ENCODE measurements at regions not wholly inside any gene's neighbourhood (a gene's known extent, or its start where the extent isn't known, plus 50 kb on each side); places are given as distances from the start of the nearest gene placed in this dataset.

DNA sequence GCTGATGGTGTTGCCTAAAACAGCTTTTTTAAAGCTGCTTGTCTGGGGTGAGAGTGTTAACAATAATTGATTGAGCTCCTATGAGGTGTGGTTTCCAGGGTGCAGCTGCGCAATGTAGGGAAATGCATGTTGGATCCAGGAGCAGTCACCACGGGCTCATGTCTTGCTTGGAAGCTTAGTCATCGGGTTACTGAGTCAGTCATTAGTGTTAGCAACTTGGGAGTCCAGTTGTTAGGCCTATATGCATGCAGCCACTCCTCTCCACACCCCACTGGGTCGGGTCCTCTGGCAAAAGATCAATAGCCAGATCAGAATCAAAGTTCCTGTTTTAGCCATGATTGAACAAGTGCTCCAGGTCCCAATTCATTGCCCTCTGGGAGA is 271.7 kb upstream of the CHD6 start:
- Histone ChIP-seq H3K9me2 (replicated peaks; ENCODE audit: insufficient read depth, low read length) (no peaks in the 10 kb centered on the region), H3K27me3 (replicated peaks; ENCODE audit: insufficient read depth, low read length) (no peaks in the 10 kb centered on the region), H3K36me3 (replicated peaks; ENCODE audit: insufficient read depth, low read length) (no peaks in the 10 kb centered on the region), H2AFZ (ENCODE audit: low read length) (no peak overlapping the region), H3K4me2 (ENCODE audit: low read depth, low read length) (no peak overlapping the region), H3K9ac (ENCODE audit: low read length) (no peak overlapping the region), H3K9me3 (replicated peaks; ENCODE audit: insufficient read depth, low read length) (no peaks in the 10 kb centered on the region), H3K79me2 (ENCODE audit: low read length) (no peaks in the 10 kb centered on the region), H3K4me3 (ENCODE audit: low read length) (no peak overlapping the region), H3K4me1 (ENCODE audit: low read length) (no peaks in the 10 kb centered on the region), H3K27ac (ENCODE audit: low read length) (no peak overlapping the region), H3F3A (ENCODE audit: insufficient read depth, low read length) (no peaks in the 10 kb centered on the region), H4K20me1 (ENCODE audit: insufficient read depth, low read length) (no peaks in the 10 kb centered on the region)
- no peak for DNase-seq
- TF ChIP-seq EZH2phosphoT487 (IDR thresholded peaks at IDR 0.05; ENCODE audit: low read length) (no peak), EZH2 (optimal IDR thresholded peaks at IDR 0.05; ENCODE audit: low read depth, low read length) (no peak)
- TF ChIP-seq, protein P1, sequence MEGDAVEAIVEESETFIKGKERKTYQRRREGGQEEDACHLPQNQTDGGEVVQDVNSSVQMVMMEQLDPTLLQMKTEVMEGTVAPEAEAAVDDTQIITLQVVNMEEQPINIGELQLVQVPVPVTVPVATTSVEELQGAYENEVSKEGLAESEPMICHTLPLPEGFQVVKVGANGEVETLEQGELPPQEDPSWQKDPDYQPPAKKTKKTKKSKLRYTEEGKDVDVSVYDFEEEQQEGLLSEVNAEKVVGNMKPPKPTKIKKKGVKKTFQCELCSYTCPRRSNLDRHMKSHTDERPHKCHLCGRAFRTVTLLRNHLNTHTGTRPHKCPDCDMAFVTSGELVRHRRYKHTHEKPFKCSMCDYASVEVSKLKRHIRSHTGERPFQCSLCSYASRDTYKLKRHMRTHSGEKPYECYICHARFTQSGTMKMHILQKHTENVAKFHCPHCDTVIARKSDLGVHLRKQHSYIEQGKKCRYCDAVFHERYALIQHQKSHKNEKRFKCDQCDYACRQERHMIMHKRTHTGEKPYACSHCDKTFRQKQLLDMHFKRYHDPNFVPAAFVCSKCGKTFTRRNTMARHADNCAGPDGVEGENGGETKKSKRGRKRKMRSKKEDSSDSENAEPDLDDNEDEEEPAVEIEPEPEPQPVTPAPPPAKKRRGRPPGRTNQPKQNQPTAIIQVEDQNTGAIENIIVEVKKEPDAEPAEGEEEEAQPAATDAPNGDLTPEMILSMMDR (IDR thresholded peaks at IDR 0.05; ENCODE audit: low read length) = no peak

DNA sequence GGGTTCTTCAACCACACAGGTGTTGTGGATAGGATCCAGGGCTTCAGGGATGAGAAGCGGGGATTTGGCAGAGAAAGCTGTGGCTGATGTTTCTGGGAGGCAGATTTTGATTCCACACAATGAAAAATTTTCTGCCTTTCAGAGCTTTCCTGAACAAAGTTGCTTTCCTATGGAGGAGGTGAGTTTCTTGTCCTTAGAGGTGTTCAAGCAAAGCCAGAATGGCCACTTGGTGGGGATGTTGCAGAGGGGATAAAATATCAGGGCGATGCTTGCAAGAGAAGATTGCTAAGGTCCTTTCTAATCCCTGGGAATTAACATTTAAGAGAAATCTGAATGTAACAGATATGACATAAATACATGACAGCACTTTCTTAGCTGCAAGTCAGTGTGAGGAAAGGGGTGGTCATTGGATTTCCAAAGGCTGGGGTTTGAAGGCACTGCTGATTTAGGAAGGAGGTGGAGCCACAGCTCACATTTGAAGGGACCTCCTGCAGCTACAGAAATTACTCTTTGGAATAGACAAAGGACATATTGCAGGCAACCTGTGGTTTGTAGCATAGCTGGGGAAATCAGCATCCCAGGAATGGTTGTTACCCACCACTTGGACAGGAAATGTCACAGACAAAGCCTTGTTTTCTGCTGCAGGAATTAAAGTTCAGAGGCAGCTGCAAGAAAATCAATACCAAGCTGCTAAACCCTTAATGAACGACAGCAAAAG is 271.1 kb upstream of the CHD6 start:
- TF ChIP-seq EZH2 (optimal IDR thresholded peaks at IDR 0.05; ENCODE audit: low read depth, low read length) = no peak
- TF ChIP-seq, protein P1 (IDR thresholded peaks at IDR 0.05; ENCODE audit: low read length) = peak; percentile 43
- TF ChIP-seq EZH2phosphoT487 (IDR thresholded peaks at IDR 0.05; ENCODE audit: low read length) = no peak
- no peak overlapping the region for H3K4me2 ChIP-seq (ENCODE audit: low read depth, low read length)
- no peaks in the 10 kb centered on the region for H4K20me1 ChIP-seq (ENCODE audit: insufficient read depth, low read length)
- H3K4me3 ChIP-seq (ENCODE audit: low read length) = no peak overlapping the region
- H3K27me3 ChIP-seq (replicated peaks; ENCODE audit: insufficient read depth, low read length) = no peaks in the 10 kb centered on the region
- H2AFZ ChIP-seq (ENCODE audit: low read length) = no peak overlapping the region
- DNase-seq = no peak
- no peaks in the 10 kb centered on the region for H3K9me2 ChIP-seq (replicated peaks; ENCODE audit: insufficient read depth, low read length)
- H3K79me2 ChIP-seq (ENCODE audit: low read length) = no peaks in the 10 kb centered on the region
- no peaks in the 10 kb centered on the region for H3K36me3 ChIP-seq (replicated peaks; ENCODE audit: insufficient read depth, low read length)
- H3F3A ChIP-seq (ENCODE audit: insufficient read depth, low read length) = no peaks in the 10 kb centered on the region
- H3K9me3 ChIP-seq (replicated peaks; ENCODE audit: insufficient read depth, low read length) = no peaks in the 10 kb centered on the region
- H3K27ac ChIP-seq (ENCODE audit: low read length) = no peak overlapping the region
- no peaks in the 10 kb centered on the region for H3K4me1 ChIP-seq (ENCODE audit: low read length)
- H3K9ac ChIP-seq (ENCODE audit: low read length) = no peak overlapping the region

DNA sequence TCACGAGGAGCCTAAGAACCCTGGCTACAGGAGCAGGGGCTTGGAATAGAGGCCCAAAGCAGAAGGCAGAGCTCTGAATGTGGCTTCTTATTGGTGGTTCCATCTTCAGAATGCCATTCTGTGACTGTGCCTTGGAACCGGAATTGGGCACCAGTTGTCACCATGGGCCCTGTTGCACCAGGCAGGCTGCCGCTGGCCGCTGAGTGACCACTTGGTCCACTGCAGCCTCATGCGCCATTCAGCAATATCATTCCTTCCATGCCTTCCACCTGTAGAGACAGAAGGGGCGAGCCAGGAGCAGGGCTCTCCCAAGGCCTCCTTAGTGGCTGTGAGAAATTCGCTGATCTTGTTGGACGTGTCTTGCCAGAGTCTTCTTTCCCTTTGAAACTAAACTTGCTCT is 270.3 kb upstream of the CHD6 start:
- Histone ChIP-seq H3K4me2 (ENCODE audit: low read depth, low read length) (no peak overlapping the region), H2AFZ (ENCODE audit: low read length) (no peak overlapping the region), H3K27ac (ENCODE audit: low read length) (no peak overlapping the region), H3K4me3 (ENCODE audit: low read length) (no peak overlapping the region), H3K9ac (ENCODE audit: low read length) (no peak overlapping the region), H3K79me2 (ENCODE audit: low read length) (no peaks in the 10 kb centered on the region), H3F3A (ENCODE audit: insufficient read depth, low read length) (no peaks in the 10 kb centered on the region), H4K20me1 (ENCODE audit: insufficient read depth, low read length) (no peaks in the 10 kb centered on the region), H3K36me3 (replicated peaks; ENCODE audit: insufficient read depth, low read length) (no peaks in the 10 kb centered on the region), H3K9me2 (replicated peaks; ENCODE audit: insufficient read depth, low read length) (no peaks in the 10 kb centered on the region), H3K9me3 (replicated peaks; ENCODE audit: insufficient read depth, low read length) (no peaks in the 10 kb centered on the region), H3K27me3 (replicated peaks; ENCODE audit: insufficient read depth, low read length) (no peaks in the 10 kb centered on the region), H3K4me1 (ENCODE audit: low read length) (no peaks in the 10 kb centered on the region)
- no peak for DNase-seq
- TF ChIP-seq, protein P1 (IDR thresholded peaks at IDR 0.05; ENCODE audit: low read length) = no peak
- TF ChIP-seq EZH2phosphoT487 (IDR thresholded peaks at IDR 0.05; ENCODE audit: low read length) (no peak), EZH2 (optimal IDR thresholded peaks at IDR 0.05; ENCODE audit: low read depth, low read length) (no peak)
